Small intestine (tissue), 7 donors: ENCODE measurements at regions not wholly inside any gene's neighbourhood (a gene's known extent, or its start where the extent isn't known, plus 50 kb on each side); places are given as distances from the start of the nearest gene placed in this dataset.

Experiments
- DNase-seq, 2 donors: peaks; one replicate each; pipeline versions ENCODE4 v3.0.0 to v3.0.0-alpha.2; 2013
- FAIRE-seq: peaks from 2 replicates; lab custom pipeline; 2012; peaks lifted over from hg19 to GRCh38; lab: Jason Lieb, UNC
- H3K27ac ChIP-seq, 3 donors: one replicate each; pipeline ENCODE4 v1.5.1; 2013; ENCODE audit warnings: low read length in 2 of 3, mild to moderate bottlenecking in 2 of 3, control low read depth in 1 of 3, inconsistent platforms in 1 of 3, low read depth in 1 of 3, moderate library complexity in 1 of 3
- H3K27me3 ChIP-seq, 3 donors: one replicate each; pipeline ENCODE4 v1.6.1; 2013; ENCODE audit warnings: low read length in 3 of 3, inconsistent platforms in 1 of 3; ENCODE audit not compliant: control insufficient read depth in 3 of 3, insufficient read depth in 3 of 3
- H3K36me3 ChIP-seq, 3 donors: one replicate each; pipeline ENCODE4 v1.6.1; 2013; ENCODE audit warnings: low read length in 3 of 3, inconsistent platforms in 1 of 3, low read depth in 1 of 3, mild to moderate bottlenecking in 1 of 3, moderate library complexity in 1 of 3; ENCODE audit not compliant: control insufficient read depth in 3 of 3, insufficient read depth in 2 of 3
- H3K4me1 ChIP-seq, 3 donors: one replicate each; pipeline ENCODE4 v1.6.1; 2013; ENCODE audit warnings: low read length in 2 of 3, inconsistent platforms in 1 of 3, low read depth in 1 of 3, mild to moderate bottlenecking in 1 of 3, moderate library complexity in 1 of 3; ENCODE audit not compliant: control insufficient read depth in 3 of 3, insufficient read depth in 2 of 3
- H3K4me3 ChIP-seq, 3 donors: one replicate each; pipeline ENCODE4 v1.5.1; 2013; ENCODE audit warnings: low read length in 3 of 3, control low read depth in 1 of 3, inconsistent platforms in 1 of 3, low read depth in 1 of 3, mild to moderate bottlenecking in 1 of 3, moderate library complexity in 1 of 3
- H3K9me3 ChIP-seq, 2 donors: one replicate each; pipeline ENCODE4 v1.6.1; 2013; ENCODE audit warnings: low read depth in 1 of 2, low read length in 1 of 2; ENCODE audit not compliant: control insufficient read depth in 2 of 2, insufficient read depth in 1 of 2
- WGBS, 3 donors: extraction: QIAGEN DNeasy Blood & Tissue Kit; methylation state at CpG; one replicate each; pipeline ENCODE4 v1.1.7; 2013; 5-methylcytosine and 5-hydroxymethylcytosine counted together
- donor health status: healthy with polysubstance abuse.
- donor health status: control.
- donor health status: control.
- donor health status: Bipolar disorder and iron deficiency.
- donor health status: healthy.

DNA sequence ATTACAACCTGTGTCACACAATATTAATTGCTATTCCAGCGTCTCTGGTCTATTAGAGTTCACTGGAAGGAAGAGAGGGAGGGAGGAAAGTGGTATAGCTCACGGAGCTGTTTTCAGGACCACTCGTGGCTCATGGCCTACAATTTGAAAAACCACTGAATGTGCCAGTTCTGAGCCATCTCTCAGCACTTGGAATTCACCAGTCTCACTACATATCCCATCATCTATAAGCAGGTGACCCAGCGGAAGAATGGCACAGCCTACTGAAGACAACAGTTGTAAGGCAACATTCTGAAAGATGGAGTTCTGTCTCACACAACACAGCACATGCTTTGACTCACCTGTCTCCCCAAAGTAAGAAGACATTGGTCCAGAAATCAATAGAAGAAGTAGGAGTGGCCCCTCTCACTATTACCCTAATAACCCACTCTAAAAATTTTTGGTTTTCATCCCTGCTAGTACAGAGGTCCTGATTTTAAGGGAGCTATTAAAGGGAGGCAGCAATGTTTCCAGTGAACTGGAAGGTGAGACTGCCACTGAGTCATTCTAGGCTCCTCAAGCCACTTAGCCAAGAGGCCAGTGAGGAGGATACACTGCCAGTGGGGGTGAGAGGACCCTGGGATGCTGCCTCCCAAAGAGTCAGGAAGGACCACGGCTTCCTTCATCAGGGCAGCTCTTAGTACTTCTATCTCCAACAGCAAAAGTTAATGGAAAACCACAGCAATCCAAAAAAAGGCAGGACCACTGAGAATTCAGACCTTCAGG is 50.0 kb upstream of the DOCK9 start:
- FAIRE-seq (no peak), DNase-seq (no peak)
- Histone ChIP-seq H3K4me3 (no peak overlapping the region), H3K4me1 (no peaks in the 10 kb centered on the region), H3K36me3 (no peaks in the 10 kb centered on the region), H3K9me3 (peaks cover 0 to 5% of the 10 kb centered on the region in 2 donors), H3K27me3 (no peaks in the 10 kb centered on the region), H3K27ac (no peak overlapping the region)
- WGBS, 3 donors: 77 to 90% (median 84%) methylated on average over 5 of the region's 5 CpGs

GRCh38 chr13:99028890-99029289 is 51.0 kb upstream of the DOCK9 start:
- Histone ChIP-seq H3K27ac (no peak overlapping the region), H3K36me3 (no peaks in the 10 kb centered on the region), H3K9me3 (peaks cover 0 to 5% of the 10 kb centered on the region in 2 donors), H3K4me3 (no peak overlapping the region), H3K4me1 (no peaks in the 10 kb centered on the region), H3K27me3 (no peaks in the 10 kb centered on the region)
- DNase-seq (peak in 1 of 2 donors; percentile 34), FAIRE-seq (no peak)

DNA sequence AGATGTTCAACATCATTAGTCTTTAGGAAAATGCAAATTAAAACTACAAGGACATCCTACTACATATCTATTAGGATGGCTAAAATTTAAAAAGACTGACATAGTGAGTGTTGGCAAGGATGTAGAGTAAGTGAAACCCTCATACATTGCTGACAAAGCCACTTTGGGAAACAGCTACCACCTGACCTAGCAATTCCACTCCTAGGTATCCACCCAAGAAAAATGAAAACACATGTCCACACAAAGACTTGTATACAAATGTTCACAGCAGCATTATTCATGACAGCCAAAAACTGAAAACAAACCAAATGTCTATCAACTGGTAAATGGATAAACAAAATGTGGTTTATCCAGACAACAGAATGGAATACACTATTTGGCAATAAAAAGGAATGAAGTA is 51.7 kb upstream of the DOCK9 start:
- DNase-seq: no peak

GRCh38 chr13:99030326-99030725 is 52.5 kb upstream of the DOCK9 start:
- Histone ChIP-seq H3K4me3 (no peak overlapping the region), H3K9me3 (peaks cover 0 to 5% of the 10 kb centered on the region in 2 donors), H3K36me3 (no peaks in the 10 kb centered on the region), H3K4me1 (no peaks in the 10 kb centered on the region), H3K27me3 (no peaks in the 10 kb centered on the region), H3K27ac (no peak overlapping the region)
- FAIRE-seq (no peak), DNase-seq (no peak)

More for the DNA sequence above, 51.7 kb upstream of the DOCK9 start:
- Histone ChIP-seq H3K27ac (no peak overlapping the region), H3K27me3 (no peaks in the 10 kb centered on the region), H3K4me3 (no peak overlapping the region), H3K36me3 (no peaks in the 10 kb centered on the region), H3K9me3 (peaks cover 0 to 5% of the 10 kb centered on the region in 2 donors), H3K4me1 (no peaks in the 10 kb centered on the region)
- FAIRE-seq: no peak

DNA sequence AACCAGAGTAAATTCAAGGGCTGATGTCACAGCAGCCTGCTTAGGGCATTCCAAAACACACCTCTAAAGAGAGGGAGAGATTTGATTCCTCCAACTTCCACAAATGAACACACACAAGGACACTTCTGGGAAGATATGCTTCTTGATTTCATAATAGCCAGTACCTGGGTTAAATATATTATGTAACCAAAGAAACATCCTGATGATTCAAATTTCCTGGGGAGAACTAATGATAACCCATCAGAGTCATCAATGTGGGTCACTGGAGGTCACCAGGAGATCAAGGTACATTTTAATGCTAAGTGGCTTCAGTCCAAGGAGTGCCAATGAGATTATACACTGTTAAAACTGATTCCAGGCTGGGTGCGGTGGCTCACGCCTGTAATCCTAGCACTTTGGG is 54.0 kb upstream of the DOCK9 start:
- DNase-seq (peak in 1 of 2 donors; percentile 85), FAIRE-seq (no peak)
- H3K9me3 ChIP-seq: peaks cover 0 to 5% of the 10 kb centered on the region in 2 donors
- H3K27me3 ChIP-seq: no peaks in the 10 kb centered on the region
- no peak overlapping the region for H3K4me3 ChIP-seq
- no peaks in the 10 kb centered on the region for H3K4me1 ChIP-seq
- 58 to 90% (median 62%) methylated on average over 2 of the region's 2 CpGs for WGBS, 3 donors
- H3K27ac ChIP-seq: no peak overlapping the region
- no peaks in the 10 kb centered on the region for H3K36me3 ChIP-seq

DNA sequence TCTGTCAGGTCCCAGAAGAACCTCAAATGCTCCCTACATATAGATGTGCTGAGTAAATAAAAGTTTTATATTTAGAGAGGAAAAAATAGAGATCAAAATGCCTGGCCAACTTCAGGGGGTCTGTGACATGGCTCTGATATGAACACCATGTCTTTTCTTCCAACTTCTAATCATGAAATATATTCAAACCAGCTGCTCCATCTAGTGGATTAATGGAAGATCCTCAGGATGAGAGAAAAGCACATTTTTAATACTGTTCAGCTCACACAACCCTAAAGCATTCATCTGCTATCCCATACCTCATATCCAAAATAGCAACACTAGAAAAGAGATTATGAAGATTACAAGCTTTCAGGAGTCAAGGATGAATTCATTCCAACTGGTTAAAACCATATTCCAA is 56.0 kb upstream of the DOCK9 start:
- Histone ChIP-seq H3K4me3 (no peak overlapping the region), H3K36me3 (no peaks in the 10 kb centered on the region), H3K4me1 (no peaks in the 10 kb centered on the region), H3K27me3 (no peaks in the 10 kb centered on the region), H3K9me3 (peaks cover 0 to 4% of the 10 kb centered on the region in 2 donors), H3K27ac (no peak overlapping the region)
- FAIRE-seq (no peak), DNase-seq (peak; percentile 26 to 28)

DNA sequence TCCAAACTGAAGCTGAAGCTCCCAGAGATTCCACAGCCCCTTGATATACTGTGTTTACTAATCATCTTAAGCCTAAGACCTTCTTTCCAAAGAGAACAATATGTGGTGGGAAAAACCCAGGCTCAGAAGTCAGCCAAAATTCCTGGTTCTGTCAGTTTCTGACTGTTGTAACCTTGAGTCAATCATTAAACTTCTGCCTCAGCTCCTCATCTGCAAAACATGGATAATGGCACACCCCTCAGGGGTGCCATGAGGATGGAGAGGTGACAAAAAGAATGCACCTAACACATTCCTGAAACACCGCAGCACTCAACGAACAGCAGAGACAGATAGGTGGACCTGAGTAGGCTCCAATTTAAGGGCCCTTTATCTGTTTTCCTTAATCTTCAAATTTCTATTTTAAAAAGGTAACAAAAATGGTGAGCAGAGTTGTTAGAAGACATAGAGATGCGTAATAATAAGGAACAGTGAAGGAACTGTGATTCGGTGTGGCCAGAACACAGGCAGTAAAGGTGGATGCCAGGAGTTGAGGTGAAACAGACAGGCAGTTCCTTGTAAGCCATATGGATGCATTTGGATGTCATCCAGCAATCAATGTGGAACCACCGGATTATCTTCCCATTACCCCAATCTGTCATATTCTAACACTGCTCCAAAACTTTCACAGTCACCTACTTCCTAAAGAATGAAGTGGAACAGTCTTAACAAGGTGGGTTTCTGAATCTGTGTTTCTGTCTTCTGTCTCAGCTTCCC is 56.6 kb upstream of the DOCK9 start:
- Histone ChIP-seq H3K9me3 (no peaks in the 10 kb centered on the region), H3K4me3 (no peak overlapping the region), H3K36me3 (no peaks in the 10 kb centered on the region), H3K27ac (no peak overlapping the region), H3K27me3 (no peaks in the 10 kb centered on the region), H3K4me1 (no peaks in the 10 kb centered on the region)
- 75 to 90% (median 76%) methylated on average over 5 of the region's 5 CpGs for WGBS, 3 donors
- DNase-seq: no peak
- no peak for FAIRE-seq

DNA sequence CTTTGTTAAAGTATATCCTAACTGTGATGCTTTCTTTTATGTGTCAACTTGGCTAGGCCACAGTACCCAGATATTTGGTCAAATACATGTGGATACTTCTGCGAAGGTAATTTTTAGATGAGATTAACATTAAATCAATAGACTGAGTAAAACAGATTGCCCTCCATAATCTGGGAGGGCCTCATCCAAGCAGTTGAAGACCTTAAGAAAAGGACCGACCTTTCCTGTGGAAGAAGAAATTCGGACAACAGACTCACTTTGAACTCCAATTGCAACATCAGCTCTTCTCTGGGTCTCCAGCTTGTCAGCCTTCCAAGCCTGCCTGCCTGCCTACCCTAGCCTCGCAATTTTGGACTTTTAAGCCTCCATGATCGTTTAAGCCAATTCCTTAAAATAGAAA is 57.9 kb upstream of the DOCK9 start:
- no peaks in the 10 kb centered on the region for H3K9me3 ChIP-seq
- FAIRE-seq (no peak), DNase-seq (no peak)
- H3K36me3 ChIP-seq: no peaks in the 10 kb centered on the region
- whole genome bisulfite sequencing, 3 donors: 95 to 99% (median 99%) methylated on average over 5 of the region's 5 CpGs
- H3K4me1 ChIP-seq: no peaks in the 10 kb centered on the region
- H3K27ac ChIP-seq: no peak overlapping the region
- no peaks in the 10 kb centered on the region for H3K27me3 ChIP-seq
- H3K4me3 ChIP-seq: no peak overlapping the region
